NCI-H524 treated with DMSO at 0.1 percent for 48 hours (cell line): ENCODE measurements at regions not wholly inside any gene's neighbourhood (a gene's known extent, or its start where the extent isn't known, plus 50 kb on each side); places are given as distances from the start of the nearest gene placed in this dataset.
"Not testable (repeated sequence)": the region's sequence is repeated elsewhere in the genome, so short reads cannot be mapped to it uniquely, and the experiment has no call there.

ENCODE experiments used
- DNase-seq: peaks from one replicate; lab custom pipeline; 2025; lab: John Stamatoyannopoulos, UW

GRCh38 chr1:817071-817599 lies 106.6 kb upstream of the SAMD11 start:
- not testable (repeated sequence) for DNase-seq

- not testable (repeated sequence) for DNase-seq
Measured at GRCh38 chr1:817658-818617, 105.8 kb upstream of the SAMD11 start.

- DNase-seq = no peak
Measured at GRCh38 chr1:818618-819291, 105.0 kb upstream of the SAMD11 start.

GRCh38 chr1:820962-821361 lies 102.8 kb upstream of the SAMD11 start:
- DNase-seq = no peak

GRCh38 chr1:826808-827207 lies 96.9 kb upstream of the SAMD11 start:
- DNase-seq = not testable (repeated sequence)

- DNase-seq = peak; percentile 42
Measured at GRCh38 chr1:827211-828063, 96.3 kb upstream of the SAMD11 start.

GRCh38 chr1:829324-829723 lies 94.4 kb upstream of the SAMD11 start:
- DNase-seq = not testable (repeated sequence)

- DNase-seq = not testable (repeated sequence)
Measured at GRCh38 chr1:829932-830331, 93.8 kb upstream of the SAMD11 start.

GRCh38 chr1:830750-831149 lies 93.0 kb upstream of the SAMD11 start:
- DNase-seq = not testable (repeated sequence)

GRCh38 chr1:831522-831921 lies 92.2 kb upstream of the SAMD11 start:
- no peak for DNase-seq

- no peak for DNase-seq
Measured at GRCh38 chr1:832136-832535, 91.6 kb upstream of the SAMD11 start.

GRCh38 chr1:833226-833625 lies 90.5 kb upstream of the SAMD11 start:
- DNase-seq = not testable (repeated sequence)

GRCh38 chr1:835509-835908 lies 88.2 kb upstream of the SAMD11 start:
- DNase-seq = not testable (repeated sequence)

GRCh38 chr1:837601-838000 lies 86.1 kb upstream of the SAMD11 start:
- DNase-seq = not testable (repeated sequence)

GRCh38 chr1:838291-838690 lies 85.4 kb upstream of the SAMD11 start:
- not testable (repeated sequence) for DNase-seq

GRCh38 chr1:840592-840991 lies 83.1 kb upstream of the SAMD11 start:
- DNase-seq = not testable (repeated sequence)

- not testable (repeated sequence) for DNase-seq
Measured at GRCh38 chr1:841671-842425, 81.9 kb upstream of the SAMD11 start.

- not testable (repeated sequence) for DNase-seq
Measured at GRCh38 chr1:842799-843198, 80.9 kb upstream of the SAMD11 start.

- DNase-seq = not testable (repeated sequence)
Measured at GRCh38 chr1:843946-844345, 79.8 kb upstream of the SAMD11 start.

- DNase-seq = no peak
Measured at GRCh38 chr1:844472-845026, 79.2 kb upstream of the SAMD11 start.

- not testable (repeated sequence) for DNase-seq
Measured at GRCh38 chr1:845641-846040, 78.1 kb upstream of the SAMD11 start.
